ENCODE measurements at regions not wholly inside any gene's neighbourhood (a gene's known extent, or its start where the extent isn't known, plus 50 kb on each side); places are given as distances from the start of the nearest gene placed in this dataset.

DNA sequence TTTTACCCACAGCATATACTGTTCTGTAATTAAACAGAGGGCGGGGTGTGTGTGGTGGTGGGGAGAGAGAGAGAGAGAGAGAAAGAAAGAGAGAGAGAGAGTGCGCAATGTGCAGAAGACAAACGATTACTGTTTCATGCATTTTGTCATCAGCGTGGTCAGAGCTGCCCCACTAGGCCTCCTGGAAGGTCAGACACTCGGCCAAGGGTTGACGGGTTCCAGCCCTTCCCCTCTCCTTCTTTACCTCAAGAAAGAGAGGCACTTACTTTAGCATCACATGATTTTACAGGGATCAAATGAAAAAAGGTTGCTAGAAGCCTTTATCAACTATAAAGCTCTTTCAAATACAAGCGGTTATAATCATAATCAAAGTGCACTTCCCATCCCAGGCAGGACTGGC is 269.2 kb upstream of the SORL1-AS1 start:
- no peaks in the 10 kb centered on the region for H3K36me3 ChIP-seq
- peak overlapping the region; percentile 49 to 91 (median 84) for H3K27ac ChIP-seq
- peaks cover 0 to 6% (median 0%) of the 10 kb centered on the region in 12 donors for H3K9me3 ChIP-seq
- intact Hi-C loops (cut with DNase I) = loop anchor here in 2 of 10 donors (10.0 kb wide), 2 partner anchors 67 to 383 kb away; no protein-coding TSS in a partner anchor
- ATAC-seq = peak in 2 of 4 donors; percentile 3 to 21
- TF ChIP-seq POLR2A (IDR thresholded peaks at IDR 0.05) = no peak
- TF ChIP-seq, protein P1, sequence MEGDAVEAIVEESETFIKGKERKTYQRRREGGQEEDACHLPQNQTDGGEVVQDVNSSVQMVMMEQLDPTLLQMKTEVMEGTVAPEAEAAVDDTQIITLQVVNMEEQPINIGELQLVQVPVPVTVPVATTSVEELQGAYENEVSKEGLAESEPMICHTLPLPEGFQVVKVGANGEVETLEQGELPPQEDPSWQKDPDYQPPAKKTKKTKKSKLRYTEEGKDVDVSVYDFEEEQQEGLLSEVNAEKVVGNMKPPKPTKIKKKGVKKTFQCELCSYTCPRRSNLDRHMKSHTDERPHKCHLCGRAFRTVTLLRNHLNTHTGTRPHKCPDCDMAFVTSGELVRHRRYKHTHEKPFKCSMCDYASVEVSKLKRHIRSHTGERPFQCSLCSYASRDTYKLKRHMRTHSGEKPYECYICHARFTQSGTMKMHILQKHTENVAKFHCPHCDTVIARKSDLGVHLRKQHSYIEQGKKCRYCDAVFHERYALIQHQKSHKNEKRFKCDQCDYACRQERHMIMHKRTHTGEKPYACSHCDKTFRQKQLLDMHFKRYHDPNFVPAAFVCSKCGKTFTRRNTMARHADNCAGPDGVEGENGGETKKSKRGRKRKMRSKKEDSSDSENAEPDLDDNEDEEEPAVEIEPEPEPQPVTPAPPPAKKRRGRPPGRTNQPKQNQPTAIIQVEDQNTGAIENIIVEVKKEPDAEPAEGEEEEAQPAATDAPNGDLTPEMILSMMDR (IDR thresholded peaks at IDR 0.05) = no peak
- H3K4me3 ChIP-seq = peak overlapping the region in 9 of 12 donors; percentile 37 to 61 (median 55)
- peaks cover 0 to 16% (median 4%) of the 10 kb centered on the region in 12 donors for H3K4me1 ChIP-seq
- H3K27me3 ChIP-seq = peaks cover 0 to 7% (median 0%) of the 10 kb centered on the region in 9 donors
- peak in 1 of 5 donors; percentile 37 for DNase-seq
- WGBS, 4 donors = 74 to 85% (median 77%) methylated on average over 7 of the region's 7 CpGs

DNA sequence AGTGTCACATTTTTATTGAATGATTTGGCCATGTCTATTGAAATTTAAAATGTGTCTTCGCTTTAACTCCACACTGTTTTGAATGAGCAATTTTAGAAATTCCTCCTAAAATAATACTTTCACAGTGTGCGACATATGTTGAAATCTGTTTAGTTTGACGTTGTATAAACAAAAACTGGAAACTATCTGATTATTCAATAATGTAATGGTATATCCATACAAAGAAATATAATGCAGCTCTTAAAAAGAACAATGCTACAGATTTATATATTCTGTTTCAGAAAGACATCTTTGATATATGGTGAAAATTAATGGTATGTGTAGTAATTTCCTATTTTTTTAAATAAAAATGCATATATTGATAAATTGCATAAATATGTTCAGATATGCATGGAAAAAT is 268.7 kb upstream of the SORL1-AS1 start:
- WGBS, 4 donors = 83 to 97% (median 96%) methylated on average over 3 of the region's 3 CpGs
- H3K9me3 ChIP-seq = peaks cover 0 to 6% (median 0%) of the 10 kb centered on the region in 12 donors
- no peaks in the 10 kb centered on the region for H3K36me3 ChIP-seq
- no peak overlapping the region for H3K4me3 ChIP-seq
- intact Hi-C loops (cut with DNase I) = loop anchor here in 2 of 10 donors (10.0 kb wide), 2 partner anchors 67 to 383 kb away; no protein-coding TSS in a partner anchor
- peaks cover 0 to 16% (median 4%) of the 10 kb centered on the region in 12 donors for H3K4me1 ChIP-seq
- peak overlapping the region in 2 of 12 donors; percentile 85 to 88 for H3K27ac ChIP-seq
- DNase-seq = no peak
- H3K27me3 ChIP-seq = peaks cover 0 to 7% (median 0%) of the 10 kb centered on the region in 9 donors
- no peak for ATAC-seq
- no peak for TF ChIP-seq POLR2A (IDR thresholded peaks at IDR 0.05)
- TF ChIP-seq, protein P1 (IDR thresholded peaks at IDR 0.05) = no peak

DNA sequence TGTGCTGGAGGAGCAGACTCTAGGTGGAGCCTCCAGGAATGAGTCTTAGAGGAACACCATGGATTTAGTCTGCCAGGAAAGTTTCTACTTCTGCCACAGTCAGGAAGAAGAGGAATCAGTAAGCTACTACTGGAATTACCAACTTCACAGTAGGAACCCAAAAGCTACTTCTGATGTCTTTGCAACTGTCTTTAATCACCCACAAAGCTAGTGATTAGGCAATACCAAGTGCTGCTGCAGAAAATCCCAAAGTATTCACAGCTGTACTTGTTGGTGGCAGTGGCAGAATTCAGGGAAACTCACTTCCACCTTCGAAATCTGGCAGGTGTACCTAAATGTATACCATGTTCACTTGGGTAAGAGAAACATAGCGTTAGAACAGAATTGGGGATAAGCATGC is 264.5 kb upstream of the SORL1-AS1 start:
- H3K9me3 ChIP-seq = peaks cover 0 to 6% (median 0%) of the 10 kb centered on the region in 12 donors
- DNase-seq = no peak
- H3K27ac ChIP-seq = no peak overlapping the region
- intact Hi-C loops (cut with DNase I) = no loop called here
- no peaks in the 10 kb centered on the region for H3K36me3 ChIP-seq
- H3K4me1 ChIP-seq = peaks cover 0 to 5% (median 3%) of the 10 kb centered on the region in 12 donors
- no peak for TF ChIP-seq POLR2A (IDR thresholded peaks at IDR 0.05)
- TF ChIP-seq, protein P1 (IDR thresholded peaks at IDR 0.05) = no peak
- peaks cover 0 to 3% (median 0%) of the 10 kb centered on the region in 9 donors for H3K27me3 ChIP-seq
- ATAC-seq = no peak
- WGBS, 4 donors = 90 to 97% (median 94%) methylated on average over 2 of the region's 2 CpGs
- no peak overlapping the region for H3K4me3 ChIP-seq

DNA sequence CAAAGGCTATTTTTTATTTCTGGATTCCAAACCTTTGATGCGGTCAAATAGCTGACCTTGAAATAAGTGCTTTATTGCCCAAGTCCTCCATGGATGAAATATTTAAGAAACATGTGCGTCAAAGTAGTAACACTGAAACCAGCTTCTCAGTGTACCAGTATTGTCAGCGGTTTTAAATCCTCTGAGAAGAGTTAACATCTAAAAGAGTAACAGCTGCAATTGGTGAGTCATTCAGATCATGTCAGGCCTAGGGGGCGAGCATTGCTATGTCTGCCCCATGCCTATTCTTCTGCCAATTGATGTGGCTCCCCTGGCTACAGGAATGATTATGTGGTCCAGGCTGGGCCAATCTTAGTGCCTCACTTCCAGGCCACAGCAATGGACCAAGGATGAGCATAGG is 263.3 kb upstream of the SORL1-AS1 start:
- DNase-seq (no peak), ATAC-seq (no peak)
- Histone ChIP-seq H3K27ac (no peak overlapping the region), H3K4me3 (no peak overlapping the region), H3K4me1 (no peaks in the 10 kb centered on the region), H3K9me3 (no peaks in the 10 kb centered on the region), H3K27me3 (no peaks in the 10 kb centered on the region), H3K36me3 (no peaks in the 10 kb centered on the region)
- intact Hi-C loops (cut with DNase I) = no loop called here
- TF ChIP-seq, protein P1 (IDR thresholded peaks at IDR 0.05) = no peak
- no peak for TF ChIP-seq POLR2A (IDR thresholded peaks at IDR 0.05)
- 92 to 95% (median 94%) methylated on average over 4 of the region's 4 CpGs for WGBS, 4 donors
